ENCODE measurements at regions not wholly inside any gene's neighbourhood (a gene's known extent, or its start where the extent isn't known, plus 50 kb on each side); places are given as distances from the start of the nearest gene placed in this dataset.

DNA sequence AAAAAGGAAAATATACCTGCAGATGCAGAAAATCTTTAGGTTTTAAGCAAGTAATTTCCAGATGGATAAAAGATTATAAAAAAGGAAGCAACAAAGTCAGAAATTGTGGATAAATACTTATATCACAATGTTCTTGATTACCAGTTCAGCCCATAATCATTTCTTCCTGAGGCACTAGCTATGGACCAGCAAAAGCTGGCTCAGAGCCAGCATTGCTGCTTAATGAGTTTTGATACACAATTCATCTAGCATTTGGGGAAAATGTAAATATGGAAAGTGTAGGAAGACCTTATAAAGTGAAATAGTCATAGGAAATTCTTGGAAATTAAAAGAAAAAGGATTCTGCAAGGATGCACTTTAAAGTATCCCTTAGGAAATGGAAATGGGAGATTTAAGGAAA, 168.3 kb upstream of the GBE1 start:
- no peak for TF ChIP-seq EZH2 (optimal IDR thresholded peaks at IDR 0.05; ENCODE audit: low read depth, low read length)
- TF ChIP-seq CTCF (IDR thresholded peaks at IDR 0.05; ENCODE audit: low read length) = no peak
- no peak for TF ChIP-seq EZH2phosphoT487 (IDR thresholded peaks at IDR 0.05; ENCODE audit: low read length)
- Histone ChIP-seq H3K9me2 (replicated peaks; ENCODE audit: insufficient read depth, low read length) (no peaks in the 10 kb centered on the region), H3K79me2 (ENCODE audit: low read length) (no peaks in the 10 kb centered on the region), H2AFZ (ENCODE audit: low read length) (no peak overlapping the region), H3F3A (ENCODE audit: insufficient read depth, low read length) (no peaks in the 10 kb centered on the region), H3K27ac (ENCODE audit: low read length) (no peak overlapping the region), H3K9ac (ENCODE audit: low read length) (no peak overlapping the region), H3K4me2 (ENCODE audit: low read depth, low read length) (no peak overlapping the region), H3K27me3 (replicated peaks; ENCODE audit: insufficient read depth, low read length) (no peaks in the 10 kb centered on the region), H3K36me3 (replicated peaks; ENCODE audit: insufficient read depth, low read length) (no peaks in the 10 kb centered on the region), H3K4me1 (ENCODE audit: low read length) (no peaks in the 10 kb centered on the region), H3K9me3 (replicated peaks; ENCODE audit: insufficient read depth, low read length) (no peaks in the 10 kb centered on the region), H3K4me3 (ENCODE audit: low read length) (no peak overlapping the region), H4K20me1 (ENCODE audit: insufficient read depth, low read length) (no peaks in the 10 kb centered on the region)
- no peak for DNase-seq

- no peaks in the 10 kb centered on the region for H4K20me1 ChIP-seq (ENCODE audit: insufficient read depth, low read length)
- no peak for DNase-seq
- H3K9me3 ChIP-seq (replicated peaks; ENCODE audit: insufficient read depth, low read length) = no peaks in the 10 kb centered on the region
- TF ChIP-seq CTCF (IDR thresholded peaks at IDR 0.05; ENCODE audit: low read length) = no peak
- TF ChIP-seq EZH2 (optimal IDR thresholded peaks at IDR 0.05; ENCODE audit: low read depth, low read length) = no peak
- no peak for TF ChIP-seq EZH2phosphoT487 (IDR thresholded peaks at IDR 0.05; ENCODE audit: low read length)
- H3K79me2 ChIP-seq (ENCODE audit: low read length) = no peaks in the 10 kb centered on the region
- no peaks in the 10 kb centered on the region for H3F3A ChIP-seq (ENCODE audit: insufficient read depth, low read length)
- H3K4me1 ChIP-seq (ENCODE audit: low read length) = no peaks in the 10 kb centered on the region
- H3K36me3 ChIP-seq (replicated peaks; ENCODE audit: insufficient read depth, low read length) = no peaks in the 10 kb centered on the region
- H3K4me2 ChIP-seq (ENCODE audit: low read depth, low read length) = no peak overlapping the region
- H3K9ac ChIP-seq (ENCODE audit: low read length) = no peak overlapping the region
- H3K27me3 ChIP-seq (replicated peaks; ENCODE audit: insufficient read depth, low read length) = no peaks in the 10 kb centered on the region
- no peak overlapping the region for H3K27ac ChIP-seq (ENCODE audit: low read length)
- H2AFZ ChIP-seq (ENCODE audit: low read length) = no peak overlapping the region
- H3K4me3 ChIP-seq (ENCODE audit: low read length) = no peak overlapping the region
- no peaks in the 10 kb centered on the region for H3K9me2 ChIP-seq (replicated peaks; ENCODE audit: insufficient read depth, low read length)
These were observed 166.4 kb upstream of the GBE1 start for GRCh38 chr3:81927811-81928210.

DNA sequence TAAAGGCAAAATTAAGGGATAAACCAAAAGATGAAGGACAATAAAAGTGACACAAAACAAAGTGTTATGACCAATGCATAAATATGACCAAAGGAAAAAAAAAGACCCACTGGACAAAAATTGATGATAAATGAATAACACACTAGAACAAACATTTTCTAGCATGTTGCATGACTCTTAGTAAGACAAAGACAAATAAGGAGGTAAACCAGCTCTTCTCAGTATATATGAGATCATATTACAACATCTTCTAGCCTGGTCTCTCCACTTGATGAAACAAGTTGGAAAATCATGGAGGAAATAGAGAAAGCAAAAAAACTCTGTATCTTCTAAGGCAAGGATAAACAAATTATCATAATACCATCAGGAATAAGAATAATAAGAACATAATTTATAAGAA, 163.9 kb upstream of the GBE1 start:
- H3F3A ChIP-seq (ENCODE audit: insufficient read depth, low read length) = no peaks in the 10 kb centered on the region
- no peak overlapping the region for H3K4me2 ChIP-seq (ENCODE audit: low read depth, low read length)
- no peaks in the 10 kb centered on the region for H3K79me2 ChIP-seq (ENCODE audit: low read length)
- H3K27ac ChIP-seq (ENCODE audit: low read length) = no peak overlapping the region
- H4K20me1 ChIP-seq (ENCODE audit: insufficient read depth, low read length) = no peaks in the 10 kb centered on the region
- H3K9ac ChIP-seq (ENCODE audit: low read length) = no peak overlapping the region
- no peak overlapping the region for H2AFZ ChIP-seq (ENCODE audit: low read length)
- no peaks in the 10 kb centered on the region for H3K36me3 ChIP-seq (replicated peaks; ENCODE audit: insufficient read depth, low read length)
- no peak for DNase-seq
- H3K9me2 ChIP-seq (replicated peaks; ENCODE audit: insufficient read depth, low read length) = no peaks in the 10 kb centered on the region
- TF ChIP-seq EZH2phosphoT487 (IDR thresholded peaks at IDR 0.05; ENCODE audit: low read length) = no peak
- TF ChIP-seq EZH2 (optimal IDR thresholded peaks at IDR 0.05; ENCODE audit: low read depth, low read length) = no peak
- TF ChIP-seq CTCF (IDR thresholded peaks at IDR 0.05; ENCODE audit: low read length) = no peak
- no peak overlapping the region for H3K4me3 ChIP-seq (ENCODE audit: low read length)
- no peaks in the 10 kb centered on the region for H3K9me3 ChIP-seq (replicated peaks; ENCODE audit: insufficient read depth, low read length)
- no peaks in the 10 kb centered on the region for H3K27me3 ChIP-seq (replicated peaks; ENCODE audit: insufficient read depth, low read length)
- H3K4me1 ChIP-seq (ENCODE audit: low read length) = no peaks in the 10 kb centered on the region

All from MM.1S (cell line).